AG04449 (cell line): ENCODE measurements at regions not wholly inside any gene's neighbourhood (a gene's known extent, or its start where the extent isn't known, plus 50 kb on each side); places are given as distances from the start of the nearest gene placed in this dataset.
"Not testable (repeated sequence)": the region's sequence is repeated elsewhere in the genome, so short reads cannot be mapped to it uniquely, and the experiment has no call there.

Experiments
- CTCF ChIA-PET: fragments of 350-600 bp; formaldehyde crosslinking; extraction: SDS; loops from one replicate; lab custom pipeline; 2021; ENCODE audit warnings: antibody characterized with exemption; lab: Yijun Ruan, JAX
- POLR2A ChIA-PET: fragments of 400-600, 350-600 bp; formaldehyde crosslinking; extraction: SDS; loops from one replicate; lab custom pipeline; 2020; ENCODE audit warnings: antibody characterized with exemption, inconsistent platforms; lab: Yijun Ruan, JAX
- DNase-seq: peaks from one replicate; pipeline ENCODE4 v3.0.0-alpha.2; 2010; ENCODE audit warnings: low read depth, low spot score
- H3K4me3 ChIP-seq: 2 replicates; pipeline ENCODE4 v1.5.1; 2011; ENCODE audit warnings: low read depth, mild to moderate bottlenecking, control low read depth, low read length
- TF ChIP-seq, protein P1 (sequence below): IDR thresholded peaks from one replicate; pipeline ENCODE4 v1.5.1; 2011; ENCODE audit warnings: mild to moderate bottlenecking, moderate library complexity, low read length, control low read depth, inconsistent platforms; ENCODE audit not compliant: insufficient read depth; ENCODE audit errors: missing control alignments

DNA sequence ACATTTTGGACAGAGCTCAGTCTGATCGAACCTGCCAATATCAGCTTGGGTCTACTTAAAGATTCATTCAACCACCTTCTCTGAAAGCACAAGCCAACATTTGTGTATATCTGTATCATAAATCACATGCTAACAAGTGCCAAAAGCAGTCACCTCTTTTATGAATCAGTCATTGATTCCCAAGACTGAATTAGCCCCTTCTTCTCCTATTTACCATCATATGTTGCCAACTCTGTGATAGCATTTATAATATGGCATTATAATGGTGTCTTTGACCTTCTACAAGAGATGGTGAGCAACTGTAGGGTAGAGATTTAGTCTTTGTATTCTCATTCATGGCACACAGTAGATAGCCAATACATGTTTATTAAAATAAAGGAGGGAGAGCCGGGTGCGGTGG is 61.4 kb downstream of the DDX53 start:
- TF ChIP-seq, protein P1, sequence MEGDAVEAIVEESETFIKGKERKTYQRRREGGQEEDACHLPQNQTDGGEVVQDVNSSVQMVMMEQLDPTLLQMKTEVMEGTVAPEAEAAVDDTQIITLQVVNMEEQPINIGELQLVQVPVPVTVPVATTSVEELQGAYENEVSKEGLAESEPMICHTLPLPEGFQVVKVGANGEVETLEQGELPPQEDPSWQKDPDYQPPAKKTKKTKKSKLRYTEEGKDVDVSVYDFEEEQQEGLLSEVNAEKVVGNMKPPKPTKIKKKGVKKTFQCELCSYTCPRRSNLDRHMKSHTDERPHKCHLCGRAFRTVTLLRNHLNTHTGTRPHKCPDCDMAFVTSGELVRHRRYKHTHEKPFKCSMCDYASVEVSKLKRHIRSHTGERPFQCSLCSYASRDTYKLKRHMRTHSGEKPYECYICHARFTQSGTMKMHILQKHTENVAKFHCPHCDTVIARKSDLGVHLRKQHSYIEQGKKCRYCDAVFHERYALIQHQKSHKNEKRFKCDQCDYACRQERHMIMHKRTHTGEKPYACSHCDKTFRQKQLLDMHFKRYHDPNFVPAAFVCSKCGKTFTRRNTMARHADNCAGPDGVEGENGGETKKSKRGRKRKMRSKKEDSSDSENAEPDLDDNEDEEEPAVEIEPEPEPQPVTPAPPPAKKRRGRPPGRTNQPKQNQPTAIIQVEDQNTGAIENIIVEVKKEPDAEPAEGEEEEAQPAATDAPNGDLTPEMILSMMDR: no peak
- H3K4me3 ChIP-seq: no peak overlapping the region
- no peak for DNase-seq
- ChIA-PET CTCF (no interaction called here), POLR2A (no interaction called here)

DNA sequence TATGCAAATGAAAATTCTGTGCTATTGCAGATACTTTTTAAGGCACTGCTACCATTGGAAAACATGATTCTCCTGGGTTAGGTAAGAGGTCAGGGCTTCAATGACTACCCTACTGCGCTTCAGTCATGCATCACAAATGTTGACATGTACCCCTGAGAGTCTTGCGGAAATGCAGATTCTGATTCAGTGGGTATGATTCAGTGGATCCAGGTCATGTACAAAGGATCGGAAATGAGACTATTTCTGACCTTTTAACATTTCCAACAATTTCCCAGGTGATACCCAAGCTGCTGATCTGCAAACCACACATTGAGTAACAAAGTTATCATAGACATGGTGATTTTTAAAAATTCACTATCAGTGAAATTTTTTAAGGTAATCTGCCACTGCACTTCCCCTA is 62.6 kb downstream of the DDX53 start:
- CTCF ChIA-PET: no interaction called here
- POLR2A ChIA-PET: no interaction called here
- no peak overlapping the region for H3K4me3 ChIP-seq
- DNase-seq: no peak
- TF ChIP-seq, protein P1: no peak

- ChIA-PET POLR2A (no interaction called here), CTCF (no interaction called here)
- no peak for DNase-seq
- TF ChIP-seq, protein P1: no peak
- no peak overlapping the region for H3K4me3 ChIP-seq
These were observed 67.0 kb downstream of the DDX53 start for GRCh38 chrX:23066588-23067281.

GRCh38 chrX:23075461-23075860 is 75.7 kb downstream of the DDX53 start:
- DNase-seq, CTCF ChIA-PET, POLR2A ChIA-PET, H3K4me3 ChIP-seq: not testable (repeated sequence)

DNA sequence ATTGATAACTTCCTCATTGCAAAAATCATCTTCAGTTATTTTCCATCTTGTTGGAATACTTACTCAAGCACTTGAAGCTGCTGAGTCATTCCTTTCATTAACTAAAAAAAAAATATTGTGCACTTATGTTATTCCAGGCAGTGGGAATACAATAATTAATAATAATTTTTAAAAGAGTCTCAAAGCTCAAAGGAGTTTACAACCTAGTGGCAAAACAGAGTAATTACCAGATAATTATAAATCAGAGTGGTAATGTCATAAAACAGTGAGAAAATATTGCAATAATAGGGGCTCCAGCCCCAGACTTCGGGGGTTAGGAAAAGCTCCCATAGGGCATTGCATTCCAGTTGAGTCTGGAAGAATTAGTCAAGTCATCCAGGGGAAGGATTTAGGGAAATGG is 79.6 kb downstream of the DDX53 start:
- CTCF ChIA-PET: no interaction called here
- no peak overlapping the region for H3K4me3 ChIP-seq
- TF ChIP-seq, protein P1: no peak
- DNase-seq: no peak
- POLR2A ChIA-PET: no interaction called here

GRCh38 chrX:23100826-23101225 is 101.1 kb downstream of the DDX53 start:
- H3K4me3 ChIP-seq: no peak overlapping the region
- TF ChIP-seq, protein P1: no peak
- POLR2A ChIA-PET: no interaction called here
- DNase-seq: no peak
- CTCF ChIA-PET: interaction anchor here (1.0 kb wide), 1 partner anchor 45 kb away, joined by 3 read pairs; no protein-coding TSS in a partner anchor

DNA sequence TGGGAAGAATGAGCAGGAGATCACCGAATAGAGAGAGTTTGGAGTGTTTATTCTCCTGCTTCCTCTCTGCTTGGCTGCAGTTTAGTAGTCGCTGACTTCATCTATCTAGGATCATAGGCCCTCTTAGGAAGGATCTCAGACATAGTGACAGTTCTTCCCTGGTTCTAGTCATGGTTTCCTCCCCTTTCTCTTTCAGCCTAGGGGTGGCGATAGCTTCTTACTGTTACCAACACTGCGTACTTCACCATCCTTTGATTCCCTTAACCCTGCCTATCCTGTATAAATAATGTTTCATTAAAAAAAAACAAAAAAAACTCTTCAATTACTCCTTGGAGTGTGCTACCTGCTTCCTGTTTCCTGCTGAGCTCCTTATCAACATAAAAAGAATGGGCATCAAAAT is 103.8 kb downstream of the DDX53 start:
- POLR2A ChIA-PET: no interaction called here
- CTCF ChIA-PET: no interaction called here
- no peak for DNase-seq
- TF ChIP-seq, protein P1: no peak
- H3K4me3 ChIP-seq: no peak overlapping the region
